ENCODE measurements at regions not wholly inside any gene's neighbourhood (a gene's known extent, or its start where the extent isn't known, plus 50 kb on each side); places are given as distances from the start of the nearest gene placed in this dataset.

DNA sequence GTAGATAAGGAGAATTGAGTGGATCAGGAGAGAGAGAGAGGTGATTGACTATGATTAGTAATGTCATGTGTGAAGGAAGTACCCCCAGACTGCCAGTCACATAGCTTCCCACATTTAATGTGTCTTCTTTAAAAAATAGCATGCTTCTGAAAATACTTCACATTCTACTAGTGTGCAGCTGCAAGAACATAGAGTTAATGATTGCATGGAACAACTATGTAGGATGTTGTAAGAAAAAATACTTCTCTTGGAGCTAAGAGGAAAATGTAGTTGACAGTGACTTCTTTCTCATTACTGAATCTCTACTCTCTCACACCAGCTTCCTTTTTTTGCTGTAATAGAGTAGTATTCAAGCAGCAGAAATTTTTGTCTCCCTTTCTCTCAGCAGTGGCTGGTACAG lies 1016.2 kb downstream of the NLGN4Y start:
- TF ChIP-seq CTCF (IDR thresholded peaks at IDR 0.05) (no peak), POLR2A (IDR thresholded peaks at IDR 0.05) (no peak)
